K562 (cell line): ENCODE measurements at regions not wholly inside any gene's neighbourhood (a gene's known extent, or its start where the extent isn't known, plus 50 kb on each side); places are given as distances from the start of the nearest gene placed in this dataset.

Source experiments
- ATAC-seq: fragments of 200-7000 bp; cut with Tn5 transposase; 3 replicates; pipeline ENCODE4 v1.9.1; 2020; ENCODE audit warnings: moderate library complexity
- BruUV-seq: library from RNA; stranded (reverse); fragments of 400-500 nt; replicated peaks from 2 replicates; lab custom pipeline; 2021; lab: Mats Ljungman, UMichigan
- CTCF ChIA-PET: fragments of 300-600 bp; formaldehyde crosslinking; extraction: SDS; loops from one replicate; lab custom pipeline; 2021; ENCODE audit warnings: low intra/inter-chr PET ratio; lab: Yijun Ruan, JAX
- POLR2A ChIA-PET: fragments of 300-600, 350-650 bp; sonication (Branson Sonifier 250); formaldehyde crosslinking; extraction: SDS; loops from one replicate; lab custom pipeline; 2021; ENCODE audit warnings: antibody characterized with exemption, inconsistent platforms; lab: Yijun Ruan, JAX
- DNase-seq, 4 experiments: peaks; one replicate each; pipeline versions ENCODE4 v3.0.0 to v3.0.0-alpha.2; 2011 to 2018; ENCODE audit warnings: low spot score in 3 of 4, mixed read lengths in 3 of 4; ENCODE audit errors: extremely low read depth in 1 of 4
- FAIRE-seq: peaks from 2 replicates; lab custom pipeline; 2011; peaks lifted over from hg19 to GRCh38; lab: Jason Lieb, UNC
- H2AFZ ChIP-seq: 2 replicates; pipeline ENCODE4 v1.6.0; 2011; ENCODE audit warnings: low read depth, low read length, control low read depth, inconsistent platforms
- H3K27ac ChIP-seq: fragments of 200-600 bp; 3 replicates; pipeline ENCODE4 v1.8.0; 2011; ENCODE audit warnings: low read depth, mild to moderate bottlenecking, control low read depth, inconsistent platforms, low read length, moderate library complexity, mixed read lengths; ENCODE audit errors: extremely low read depth
- H3K27me3 ChIP-seq, 2 experiments: fragments of 300-600 bp in 1 of 2; 2 replicates in 1 of 2; 3 replicates in 1 of 2; pipeline versions ENCODE4 v1.6.0 to v1.8.0; 2011; ENCODE audit warnings: inconsistent platforms in 2 of 2, low read length in 2 of 2, mild to moderate bottlenecking in 1 of 2, mixed read lengths in 1 of 2, moderate library complexity in 1 of 2; ENCODE audit not compliant: control insufficient read depth in 2 of 2, insufficient read depth in 2 of 2
- H3K36me3 ChIP-seq: fragments of 300-600 bp; 3 replicates; pipeline ENCODE4 v1.8.0; 2011; ENCODE audit warnings: mild to moderate bottlenecking, low read length, inconsistent platforms; ENCODE audit not compliant: control insufficient read depth, insufficient read depth
- H3K4me1 ChIP-seq, 2 experiments: fragments of 200-600 bp in 1 of 2; replicated peaks in 1 of 2; 2 replicates in 1 of 2; 3 replicates in 1 of 2; pipeline versions ENCODE4 v1.5.1 to v1.8.0; 2011; ENCODE audit warnings: inconsistent platforms in 2 of 2, low read length in 2 of 2, mild to moderate bottlenecking in 1 of 2, mixed read lengths in 1 of 2, moderate library complexity in 1 of 2; ENCODE audit not compliant: control insufficient read depth in 2 of 2, insufficient read depth in 2 of 2
- H3K4me2 ChIP-seq: 2 replicates; pipeline ENCODE4 v1.6.1; 2011; ENCODE audit warnings: low read length, control low read depth, inconsistent platforms, mixed read lengths; ENCODE audit not compliant: insufficient read depth
- H3K4me3 ChIP-seq: fragments of 200-600 bp; sonication (generic), shearing (Covaris generic); 2 replicates; pipeline ENCODE4 v1.5.1; 2016; ENCODE audit warnings: control low read depth, inconsistent platforms
- H3K79me2 ChIP-seq: fragments of 200-600 bp; 3 replicates; pipeline ENCODE4 v1.8.0; 2011; ENCODE audit warnings: low read length, inconsistent platforms; ENCODE audit not compliant: control insufficient read depth, insufficient read depth
- H3K9ac ChIP-seq, 2 experiments: 2 replicates each; pipeline versions ENCODE4 v1.6.0 to v1.6.1; 2011; ENCODE audit warnings: low read depth in 2 of 2, low read length in 2 of 2, control low read depth in 1 of 2, inconsistent platforms in 1 of 2, mild to moderate bottlenecking in 1 of 2, mixed read lengths in 1 of 2; ENCODE audit not compliant: insufficient read depth in 1 of 2
- H3K9me1 ChIP-seq: one replicate; pipeline ENCODE4 v1.6.0; 2011; ENCODE audit warnings: inconsistent platforms, mild to moderate bottlenecking, low read length, moderate library complexity; ENCODE audit not compliant: control insufficient read depth, insufficient read depth
- H3K9me3 ChIP-seq: replicated peaks from 2 replicates; pipeline ENCODE4 v1.5.1; 2011; ENCODE audit warnings: low read depth, low read length, inconsistent platforms; ENCODE audit not compliant: control insufficient read depth, insufficient read depth
- H4K20me1 ChIP-seq: replicated peaks from 2 replicates; pipeline ENCODE4 v1.6.1; 2011; ENCODE audit warnings: low read length, inconsistent platforms, mixed read lengths; ENCODE audit not compliant: control insufficient read depth, insufficient read depth
- ETS1 ChIP-seq: conservative IDR thresholded peaks from 2 replicates; pipeline ENCODE4 v1.6.1; 2011; ENCODE audit warnings: low read depth, mild to moderate bottlenecking, low read length; ENCODE audit not compliant: control insufficient read depth
- HDAC3 ChIP-seq: fragments of 450-650 bp; IDR thresholded peaks from 2 replicates; pipeline ENCODE4 v1.6.1; 2018; ENCODE audit warnings: borderline replicate concordance, mild to moderate bottlenecking, moderate library complexity; ENCODE audit not compliant: partially characterized antibody
- PHF8 ChIP-seq: fragments of 200-600 bp; sonication (generic); IDR thresholded peaks from 2 replicates; pipeline ENCODE4 v1.6.1; 2012; ENCODE audit warnings: mixed run types, mild to moderate bottlenecking, inconsistent platforms, low read length, moderate library complexity, borderline replicate concordance
- TFE3 ChIP-seq: fragments of 450-650 bp; formaldehyde crosslinking; IDR thresholded peaks from 2 replicates; pipeline ENCODE4 v1.4.0; 2020; ENCODE audit warnings: mild to moderate bottlenecking, mixed read lengths
- ZNF197 ChIP-seq: fragments of 200-800 bp; sonication (Bioruptor generic); IDR thresholded peaks from 2 replicates; pipeline ENCODE4 v1.6.1; 2016; ENCODE audit warnings: low read depth, missing genetic modification characterization, missing compliant biosample characterization
- WGBS: fragments of 100-300 bp; shearing (Covaris generic); methylation state at CpG from one replicate; pipeline ENCODE4 v1.1.6; 2016; ENCODE audit warnings: low coverage, mixed read lengths; ENCODE audit not compliant: insufficient coverage; ENCODE audit errors: missing lambda C conversion rate; 5-methylcytosine and 5-hydroxymethylcytosine counted together
- in situ Hi-C: fragments of 300-500 bp; cut with MboI; formaldehyde crosslinking; loops from 4 replicates; pipeline ENCODE4 v1.15.0; 2018; ENCODE audit warnings: inconsistent platforms, mixed read lengths
- intact Hi-C: fragments of 100-400 bp; cut with micrococcal nuclease; formaldehyde crosslinking; loops from 2 replicates; pipeline ENCODE4 v1.14.2; 2022
- TF ChIP-seq, protein P1 (sequence below): fragments of 250-450 bp; sonication (Bioruptor Pico); IDR thresholded peaks from 2 replicates; pipeline ENCODE4 v1.8.0; 2021; ENCODE audit warnings: borderline replicate concordance, mild to moderate bottlenecking, moderate library complexity; ENCODE audit not compliant: poor library complexity, severe bottlenecking

- in situ Hi-C loops = no loop called here
- TF ChIP-seq ETS1 (no peak), PHF8 (no peak), ZNF197 (CRISPR knock-in tag) (no peak), TFE3 (no peak), HDAC3 (no peak)
- TF ChIP-seq, protein P1, sequence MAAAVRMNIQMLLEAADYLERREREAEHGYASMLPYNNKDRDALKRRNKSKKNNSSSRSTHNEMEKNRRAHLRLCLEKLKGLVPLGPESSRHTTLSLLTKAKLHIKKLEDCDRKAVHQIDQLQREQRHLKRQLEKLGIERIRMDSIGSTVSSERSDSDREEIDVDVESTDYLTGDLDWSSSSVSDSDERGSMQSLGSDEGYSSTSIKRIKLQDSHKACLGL (CRISPR knock-in tag) = no peak
Observed at GRCh38 chr7:68980011-68980410, 618.3 kb upstream of the AUTS2 start.

More at GRCh38 chr7:68980011-68980410, 618.3 kb upstream of the AUTS2 start:
- Histone ChIP-seq H3K4me2 (no peak overlapping the region), H3K79me2 (no peaks in the 10 kb centered on the region), H4K20me1 (no peaks in the 10 kb centered on the region), H2AFZ (no peak overlapping the region), H3K9ac (no peak overlapping the region), H3K4me1 (no peaks in the 10 kb centered on the region), H3K9me1 (no peaks in the 10 kb centered on the region), H3K27ac (no peak overlapping the region), H3K4me3 (no peak overlapping the region), H3K36me3 (no peaks in the 10 kb centered on the region), H3K27me3 (no peaks in the 10 kb centered on the region), H3K9me3 (no peaks in the 10 kb centered on the region)
- CTCF ChIA-PET = no interaction called here
- intact Hi-C loops = no loop called here
- 0% methylated on average over 1 of the region's 1 CpG for WGBS
- DNase-seq = no peak
- ATAC-seq = no peak
- no peak for FAIRE-seq
- POLR2A ChIA-PET = no interaction called here
- BruUV-seq = no TSS peak
